ENCODE measurements at regions not wholly inside any gene's neighbourhood (a gene's known extent, or its start where the extent isn't known, plus 50 kb on each side); places are given as distances from the start of the nearest gene placed in this dataset.

GRCh38 chr3:193787496-193787870 lies 194.5 kb downstream of the OPA1 start:
- Mint-ChIP-seq H3K27me3 (peaks cover 62% of the 10 kb centered on the region), H3K27ac (no peak overlapping the region), H3K4me3 (no peak overlapping the region), H3K36me3 (ENCODE audit: low read depth) (no peaks in the 10 kb centered on the region), H3K4me1 (peaks cover 3% of the 10 kb centered on the region)
- DNase-seq (no peak), ATAC-seq (no peak)
- no peaks in the 10 kb centered on the region for H3K9me3 ChIP-seq (ENCODE audit: control insufficient read depth, low read length, poor library complexity, severe bottlenecking)

DNA sequence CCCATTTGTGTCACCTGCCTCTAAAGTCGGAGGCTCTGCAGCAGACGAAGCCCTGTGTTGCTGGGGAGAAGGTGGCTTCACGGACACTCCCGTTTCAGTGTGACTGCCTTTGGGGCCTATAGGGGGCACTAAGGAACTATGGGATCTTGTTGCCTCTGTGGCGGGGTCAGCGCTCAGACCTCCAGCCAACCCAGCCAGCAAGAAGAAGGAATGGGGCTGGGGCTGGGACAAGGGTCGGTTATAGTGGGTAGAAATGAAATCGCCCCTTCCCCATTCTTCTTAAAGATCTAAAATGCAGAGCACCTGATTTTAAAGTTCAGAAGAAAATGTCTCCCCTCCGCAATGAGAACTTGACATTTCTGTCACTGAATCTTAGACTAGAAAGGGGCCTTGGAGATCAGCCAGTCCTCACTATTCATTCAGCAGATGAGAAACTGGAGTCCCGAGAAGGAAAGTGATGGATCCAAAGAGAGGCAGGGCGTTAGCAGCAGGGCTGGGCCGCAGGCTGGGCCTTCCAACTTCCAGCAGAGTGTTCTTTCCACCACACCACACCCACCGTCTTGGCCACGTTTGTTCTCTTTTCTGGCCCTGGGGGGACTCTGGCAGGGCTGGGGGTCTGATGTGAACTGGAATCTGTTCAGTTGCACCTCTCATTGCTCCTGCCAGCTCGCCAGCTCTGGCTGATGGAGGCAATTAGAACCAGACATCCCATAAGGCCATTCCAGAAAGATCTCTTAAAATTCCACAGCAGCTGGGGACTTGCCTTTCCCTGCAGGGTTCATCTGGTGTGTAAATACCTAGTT lies 195.4 kb downstream of the OPA1 start:
- no peak overlapping the region for H3K4me3 Mint-ChIP-seq
- H3K4me1 Mint-ChIP-seq, result peaks cover 3% of the 10 kb centered on the region
- ATAC-seq (no peak), DNase-seq (no peak)
- no peaks in the 10 kb centered on the region for H3K9me3 ChIP-seq (ENCODE audit: control insufficient read depth, low read length, poor library complexity, severe bottlenecking)
- H3K36me3 Mint-ChIP-seq (ENCODE audit: low read depth), result no peaks in the 10 kb centered on the region
- peaks cover 62% of the 10 kb centered on the region for H3K27me3 Mint-ChIP-seq
- H3K27ac Mint-ChIP-seq, result no peak overlapping the region

DNA sequence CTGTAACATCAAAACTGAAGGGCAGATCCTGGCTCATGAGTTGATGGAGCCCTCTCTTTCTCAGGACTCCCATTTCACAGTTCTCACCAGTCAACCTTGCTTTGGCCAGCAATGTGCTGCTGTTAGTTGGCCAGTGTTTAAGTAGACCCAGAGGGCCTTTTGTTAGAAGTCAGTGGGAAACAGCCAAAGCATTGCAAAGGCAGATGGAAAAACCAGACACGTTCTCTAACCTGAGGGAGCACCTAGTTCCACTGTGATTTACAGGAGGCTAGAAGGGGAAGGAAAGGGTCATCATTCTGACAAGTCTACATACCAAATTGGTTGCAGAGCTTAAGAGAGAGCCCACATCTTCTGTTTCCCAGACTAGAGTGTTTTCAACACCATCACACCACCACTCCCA lies 196.4 kb downstream of the OPA1 start:
- Mint-ChIP-seq H3K36me3 (ENCODE audit: low read depth) (no peaks in the 10 kb centered on the region), H3K4me3 (no peak overlapping the region), H3K27ac (no peak overlapping the region), H3K27me3 (peaks cover 66% of the 10 kb centered on the region), H3K4me1 (peaks cover 3% of the 10 kb centered on the region)
- H3K9me3 ChIP-seq (ENCODE audit: control insufficient read depth, low read length, poor library complexity, severe bottlenecking), result no peaks in the 10 kb centered on the region
- DNase-seq, result no peak
- no peak for ATAC-seq

DNA sequence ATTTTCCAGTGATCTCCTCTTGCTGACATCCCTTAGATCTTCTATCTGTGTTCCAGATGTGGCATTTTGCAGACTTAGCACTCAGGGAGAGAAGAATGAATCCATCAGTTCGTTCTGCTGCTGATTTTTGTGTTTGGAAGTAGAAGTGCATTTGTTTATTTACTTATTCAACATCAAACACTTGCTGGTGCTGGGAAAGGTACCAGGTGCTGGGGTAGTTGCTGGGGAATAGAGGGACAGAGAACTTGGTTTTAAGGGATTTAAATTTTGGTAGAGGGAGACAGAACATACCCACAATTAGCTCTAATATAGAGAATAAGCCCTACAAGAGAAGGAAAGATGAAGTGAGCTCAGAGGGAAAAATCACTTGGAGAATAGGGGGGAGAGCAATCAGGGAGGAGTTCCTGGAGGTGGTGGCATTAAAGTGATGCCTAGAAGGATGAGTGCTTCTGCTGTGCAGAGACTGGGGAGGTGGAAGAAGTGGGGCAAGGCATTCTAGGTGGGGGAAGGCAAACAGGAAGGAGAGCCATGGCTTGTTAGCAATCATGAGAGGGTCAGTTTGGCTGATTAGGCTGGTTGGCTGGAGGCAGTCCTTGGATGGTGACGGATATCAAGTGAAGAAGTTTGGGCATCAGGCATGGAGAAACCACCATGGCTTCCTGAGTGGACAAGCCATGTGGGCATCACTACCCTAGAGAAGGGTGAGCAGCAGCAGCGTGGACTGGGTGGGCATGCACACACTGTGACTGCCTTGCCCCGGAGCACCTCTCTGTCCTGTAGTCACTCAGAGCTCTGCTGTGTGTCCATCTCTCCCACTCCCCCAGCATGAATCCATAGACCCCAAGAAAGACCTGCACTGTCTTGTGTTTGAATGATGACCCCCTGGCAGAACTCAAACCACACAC lies 197.3 kb downstream of the OPA1 start:
- ATAC-seq (no peak), DNase-seq (no peak)
- Mint-ChIP-seq H3K36me3 (ENCODE audit: low read depth) (no peaks in the 10 kb centered on the region), H3K4me3 (no peak overlapping the region), H3K27ac (no peak overlapping the region), H3K4me1 (peaks cover 3% of the 10 kb centered on the region), H3K27me3 (peaks cover 69% of the 10 kb centered on the region)
- no peaks in the 10 kb centered on the region for H3K9me3 ChIP-seq (ENCODE audit: control insufficient read depth, low read length, poor library complexity, severe bottlenecking)

DNA sequence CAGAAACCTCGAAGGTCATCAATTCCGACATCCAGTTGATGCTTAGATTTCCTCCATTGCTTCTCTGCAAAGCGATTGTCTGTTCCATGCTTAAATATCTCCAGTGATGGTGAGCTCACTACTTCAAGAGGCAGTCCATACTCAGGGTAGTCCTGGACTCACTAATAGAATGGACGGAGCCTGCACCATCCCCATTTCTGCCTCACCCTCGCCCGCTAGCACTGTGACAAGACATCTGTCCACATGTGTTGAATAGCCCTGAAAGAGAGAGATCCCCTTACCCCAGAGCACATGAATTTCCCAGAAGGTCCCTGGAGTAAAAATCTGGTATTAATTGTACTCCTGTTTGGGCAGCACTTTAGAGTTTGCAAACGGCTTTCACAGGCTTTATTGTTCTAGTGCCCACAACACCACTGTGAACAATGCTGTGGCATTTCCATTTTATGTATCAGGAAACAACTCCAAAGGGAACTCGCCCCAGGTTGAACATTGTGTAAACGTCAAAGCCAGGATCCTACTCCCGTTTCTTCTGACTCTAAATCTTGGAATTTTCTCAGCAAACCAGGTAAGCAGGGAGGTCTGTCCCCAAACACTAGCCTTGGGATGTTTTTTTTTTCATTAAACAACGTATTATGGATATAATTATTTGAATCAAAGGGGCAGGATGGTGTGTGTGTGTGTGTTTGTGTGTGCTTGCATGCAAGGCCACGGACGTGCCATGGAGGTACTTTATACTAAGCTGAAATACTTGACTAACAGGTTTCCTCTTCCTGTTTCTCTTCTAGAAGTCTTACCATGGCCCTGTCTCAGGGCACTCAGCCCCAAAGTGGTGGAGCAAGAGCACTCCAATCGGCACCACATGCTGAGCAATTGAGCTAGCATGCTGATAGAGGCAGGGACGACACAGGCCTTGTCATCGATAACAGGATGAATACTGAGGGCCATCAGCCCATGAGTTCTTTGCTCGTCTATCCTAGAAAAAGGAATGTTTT lies 198.3 kb downstream of the OPA1 start:
- H3K4me3 Mint-ChIP-seq, result no peak overlapping the region
- H3K9me3 ChIP-seq (ENCODE audit: control insufficient read depth, low read length, poor library complexity, severe bottlenecking), result no peaks in the 10 kb centered on the region
- no peak overlapping the region for H3K27ac Mint-ChIP-seq
- H3K4me1 Mint-ChIP-seq, result peaks cover 3% of the 10 kb centered on the region
- ATAC-seq, result no peak
- peaks cover 2% of the 10 kb centered on the region for H3K36me3 Mint-ChIP-seq (ENCODE audit: low read depth)
- peaks cover 78% of the 10 kb centered on the region for H3K27me3 Mint-ChIP-seq
- no peak for DNase-seq

DNA sequence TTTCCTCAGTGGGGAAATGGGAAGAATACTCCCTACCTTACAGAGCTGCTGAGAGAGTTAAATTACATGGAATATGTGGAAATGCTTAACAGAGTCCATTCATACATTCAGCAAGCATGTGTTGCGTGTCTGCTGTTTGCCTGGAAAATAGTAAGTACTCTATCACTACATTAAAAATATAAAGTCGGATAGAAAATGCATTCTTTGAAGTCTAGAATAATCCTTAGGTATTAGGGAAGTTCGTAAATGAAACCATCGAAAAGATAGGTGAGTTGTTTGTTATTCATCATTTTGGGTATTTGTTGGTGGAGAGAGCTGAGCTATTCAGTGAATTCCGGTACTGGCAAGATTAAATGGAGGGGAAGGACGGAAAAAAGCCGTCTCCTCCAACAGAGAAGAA lies 200.1 kb downstream of the OPA1 start:
- ATAC-seq, result no peak
- H3K9me3 ChIP-seq (ENCODE audit: control insufficient read depth, low read length, poor library complexity, severe bottlenecking), result no peaks in the 10 kb centered on the region
- Mint-ChIP-seq H3K27ac (no peak overlapping the region), H3K27me3 (peaks cover 74% of the 10 kb centered on the region), H3K36me3 (ENCODE audit: low read depth) (peaks cover 2% of the 10 kb centered on the region), H3K4me1 (peaks cover 3% of the 10 kb centered on the region), H3K4me3 (no peak overlapping the region)
- no peak for DNase-seq

- Mint-ChIP-seq H3K36me3 (ENCODE audit: low read depth) (peaks cover 2% of the 10 kb centered on the region), H3K27me3 (peaks cover 66% of the 10 kb centered on the region), H3K4me3 (no peak overlapping the region), H3K27ac (no peak overlapping the region), H3K4me1 (peaks cover 3% of the 10 kb centered on the region)
- DNase-seq (no peak), ATAC-seq (no peak)
- H3K9me3 ChIP-seq (ENCODE audit: control insufficient read depth, low read length, poor library complexity, severe bottlenecking), result no peaks in the 10 kb centered on the region
These were observed 201.2 kb downstream of the OPA1 start for GRCh38 chr3:193794002-193794881.

GRCh38 chr3:193795062-193795690 lies 202.2 kb downstream of the OPA1 start:
- H3K9me3 ChIP-seq (ENCODE audit: control insufficient read depth, low read length, poor library complexity, severe bottlenecking), result no peaks in the 10 kb centered on the region
- H3K36me3 Mint-ChIP-seq (ENCODE audit: low read depth), result peaks cover 2% of the 10 kb centered on the region
- peaks cover 2% of the 10 kb centered on the region for H3K4me1 Mint-ChIP-seq
- peaks cover 61% of the 10 kb centered on the region for H3K27me3 Mint-ChIP-seq
- ATAC-seq, result no peak
- no peak overlapping the region for H3K27ac Mint-ChIP-seq
- no peak for DNase-seq
- H3K4me3 Mint-ChIP-seq, result no peak overlapping the region

GRCh38 chr3:193796089-193796488 lies 203.1 kb downstream of the OPA1 start:
- Mint-ChIP-seq H3K36me3 (ENCODE audit: low read depth) (peaks cover 2% of the 10 kb centered on the region), H3K27ac (no peak overlapping the region), H3K4me1 (no peaks in the 10 kb centered on the region), H3K4me3 (no peak overlapping the region), H3K27me3 (peaks cover 52% of the 10 kb centered on the region)
- ATAC-seq (no peak), DNase-seq (no peak)
- H3K9me3 ChIP-seq (ENCODE audit: control insufficient read depth, low read length, poor library complexity, severe bottlenecking), result no peaks in the 10 kb centered on the region

DNA sequence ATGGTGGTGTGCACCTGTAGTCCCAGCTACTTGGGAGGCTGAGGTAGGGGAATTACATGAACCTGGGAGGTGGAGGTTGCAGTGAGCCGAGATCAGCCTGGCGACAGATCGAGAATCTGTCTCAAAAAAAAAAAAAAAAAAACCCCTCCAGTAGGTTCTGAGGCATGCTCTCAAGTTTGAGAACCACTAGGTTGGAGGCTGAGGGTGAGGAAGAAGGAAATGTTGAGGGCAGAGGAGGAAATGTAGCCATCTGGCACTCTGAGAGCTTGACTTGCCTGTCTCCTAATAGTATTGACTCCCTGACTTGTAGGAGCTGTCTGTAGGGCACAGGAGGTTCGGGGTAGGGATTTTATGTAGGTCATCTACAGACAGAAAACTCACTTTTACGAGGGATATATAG lies 204.6 kb downstream of the OPA1 start:
- DNase-seq, result no peak
- Mint-ChIP-seq H3K4me1 (no peaks in the 10 kb centered on the region), H3K27me3 (peaks cover 40% of the 10 kb centered on the region), H3K4me3 (no peak overlapping the region), H3K36me3 (ENCODE audit: low read depth) (peaks cover 2% of the 10 kb centered on the region), H3K27ac (peak overlapping the region; percentile 43)
- ATAC-seq, result no peak
- no peaks in the 10 kb centered on the region for H3K9me3 ChIP-seq (ENCODE audit: control insufficient read depth, low read length, poor library complexity, severe bottlenecking)

DNA sequence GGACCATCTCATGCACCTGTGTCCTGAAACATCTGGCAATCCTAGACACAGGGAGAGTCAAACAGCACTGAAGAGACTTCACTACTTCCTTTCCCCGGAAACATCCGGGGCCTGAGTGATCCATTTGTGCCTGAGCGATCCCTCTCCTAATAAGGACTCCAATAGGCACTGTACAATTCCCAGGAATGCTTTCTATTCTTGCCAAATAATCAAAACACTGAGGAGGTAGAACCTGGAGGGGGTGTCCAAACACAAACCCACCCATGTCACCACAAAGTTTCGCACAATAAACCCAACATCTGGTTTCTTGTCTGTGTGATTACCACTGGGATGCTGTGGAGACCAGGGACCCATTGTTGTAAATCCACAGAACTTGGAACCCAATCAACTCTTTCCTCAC lies 205.0 kb downstream of the OPA1 start:
- H3K4me1 Mint-ChIP-seq, result no peaks in the 10 kb centered on the region
- ATAC-seq (no peak), DNase-seq (no peak)
- H3K27ac Mint-ChIP-seq, result no peak overlapping the region
- H3K9me3 ChIP-seq (ENCODE audit: control insufficient read depth, low read length, poor library complexity, severe bottlenecking), result no peaks in the 10 kb centered on the region
- H3K27me3 Mint-ChIP-seq, result peaks cover 40% of the 10 kb centered on the region
- H3K36me3 Mint-ChIP-seq (ENCODE audit: low read depth), result peaks cover 2% of the 10 kb centered on the region
- no peak overlapping the region for H3K4me3 Mint-ChIP-seq
